ENCODE measurements at regions not wholly inside any gene's neighbourhood (a gene's known extent, or its start where the extent isn't known, plus 50 kb on each side); places are given as distances from the start of the nearest gene placed in this dataset.

- TF ChIP-seq POLR2A (IDR thresholded peaks at IDR 0.05): no peak
- TF ChIP-seq, protein P1, sequence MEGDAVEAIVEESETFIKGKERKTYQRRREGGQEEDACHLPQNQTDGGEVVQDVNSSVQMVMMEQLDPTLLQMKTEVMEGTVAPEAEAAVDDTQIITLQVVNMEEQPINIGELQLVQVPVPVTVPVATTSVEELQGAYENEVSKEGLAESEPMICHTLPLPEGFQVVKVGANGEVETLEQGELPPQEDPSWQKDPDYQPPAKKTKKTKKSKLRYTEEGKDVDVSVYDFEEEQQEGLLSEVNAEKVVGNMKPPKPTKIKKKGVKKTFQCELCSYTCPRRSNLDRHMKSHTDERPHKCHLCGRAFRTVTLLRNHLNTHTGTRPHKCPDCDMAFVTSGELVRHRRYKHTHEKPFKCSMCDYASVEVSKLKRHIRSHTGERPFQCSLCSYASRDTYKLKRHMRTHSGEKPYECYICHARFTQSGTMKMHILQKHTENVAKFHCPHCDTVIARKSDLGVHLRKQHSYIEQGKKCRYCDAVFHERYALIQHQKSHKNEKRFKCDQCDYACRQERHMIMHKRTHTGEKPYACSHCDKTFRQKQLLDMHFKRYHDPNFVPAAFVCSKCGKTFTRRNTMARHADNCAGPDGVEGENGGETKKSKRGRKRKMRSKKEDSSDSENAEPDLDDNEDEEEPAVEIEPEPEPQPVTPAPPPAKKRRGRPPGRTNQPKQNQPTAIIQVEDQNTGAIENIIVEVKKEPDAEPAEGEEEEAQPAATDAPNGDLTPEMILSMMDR (IDR thresholded peaks at IDR 0.05): no peak
- TF ChIP-seq POLR2AphosphoS5 (IDR thresholded peaks at IDR 0.05): no peak
- TF ChIP-seq EP300 (IDR thresholded peaks at IDR 0.05): no peak
Observed at GRCh38 chr13:43961909-43962308, 82.2 kb downstream of the LACC1 start.

All from suprapubic skin (tissue), 4 donors.